Stomach (tissue), 4 donors: ENCODE measurements at regions not wholly inside any gene's neighbourhood (a gene's known extent, or its start where the extent isn't known, plus 50 kb on each side); places are given as distances from the start of the nearest gene placed in this dataset.

ENCODE experiments used
- EP300 ChIP-seq: sonication (generic); formaldehyde crosslinking; IDR thresholded peaks from one replicate; pipeline ENCODE4 v1.6.1; 2017; ENCODE audit warnings: antibody characterized with exemption
- POLR2A ChIP-seq, 4 donors: fragments of 450-650 bp; IDR thresholded peaks; one replicate each; pipeline ENCODE4 v1.6.1; 2016; ENCODE audit warnings: antibody characterized with exemption in 4 of 4, control low read depth in 2 of 4, mild to moderate bottlenecking in 1 of 4, moderate library complexity in 1 of 4
- POLR2AphosphoS5 ChIP-seq, 3 donors: sonication (generic); formaldehyde crosslinking; IDR thresholded peaks; one replicate each; pipeline ENCODE4 v1.6.1; 2016; ENCODE audit warnings: antibody characterized with exemption in 3 of 3
- TF ChIP-seq, protein P1 (sequence below), 7 experiments: fragments of 450-650 bp in 4 of 7; fragments of 200-600 bp in 3 of 7; sonication (generic) in 3 of 7; IDR thresholded peaks; one replicate each; pipeline ENCODE4 v1.5.1; 2016 to 2019; ENCODE audit warnings: antibody characterized with exemption in 7 of 7, control low read depth in 2 of 7, mild to moderate bottlenecking in 1 of 7

DNA sequence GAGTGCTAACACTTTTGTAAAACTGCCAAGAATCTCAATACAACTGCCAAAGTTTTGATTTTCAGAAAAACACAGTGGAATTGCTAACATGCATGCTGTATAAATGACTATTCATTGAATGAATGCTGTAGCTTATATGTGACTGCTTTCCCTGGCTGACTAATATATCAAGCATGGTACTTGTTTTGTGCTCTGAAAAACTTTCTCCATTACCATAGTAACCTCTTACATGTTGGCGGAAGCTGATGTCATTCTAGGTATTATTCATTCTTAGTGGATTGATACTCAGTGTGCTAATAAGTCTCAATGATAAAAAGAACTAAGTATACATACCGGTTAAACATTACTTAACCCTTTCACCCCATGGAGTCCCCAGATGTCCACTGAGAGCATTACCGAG is 166.1 kb upstream of the MYO16 start:
- TF ChIP-seq, protein P1, sequence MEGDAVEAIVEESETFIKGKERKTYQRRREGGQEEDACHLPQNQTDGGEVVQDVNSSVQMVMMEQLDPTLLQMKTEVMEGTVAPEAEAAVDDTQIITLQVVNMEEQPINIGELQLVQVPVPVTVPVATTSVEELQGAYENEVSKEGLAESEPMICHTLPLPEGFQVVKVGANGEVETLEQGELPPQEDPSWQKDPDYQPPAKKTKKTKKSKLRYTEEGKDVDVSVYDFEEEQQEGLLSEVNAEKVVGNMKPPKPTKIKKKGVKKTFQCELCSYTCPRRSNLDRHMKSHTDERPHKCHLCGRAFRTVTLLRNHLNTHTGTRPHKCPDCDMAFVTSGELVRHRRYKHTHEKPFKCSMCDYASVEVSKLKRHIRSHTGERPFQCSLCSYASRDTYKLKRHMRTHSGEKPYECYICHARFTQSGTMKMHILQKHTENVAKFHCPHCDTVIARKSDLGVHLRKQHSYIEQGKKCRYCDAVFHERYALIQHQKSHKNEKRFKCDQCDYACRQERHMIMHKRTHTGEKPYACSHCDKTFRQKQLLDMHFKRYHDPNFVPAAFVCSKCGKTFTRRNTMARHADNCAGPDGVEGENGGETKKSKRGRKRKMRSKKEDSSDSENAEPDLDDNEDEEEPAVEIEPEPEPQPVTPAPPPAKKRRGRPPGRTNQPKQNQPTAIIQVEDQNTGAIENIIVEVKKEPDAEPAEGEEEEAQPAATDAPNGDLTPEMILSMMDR (IDR thresholded peaks at IDR 0.05) = no peak
- no peak for TF ChIP-seq POLR2AphosphoS5 (IDR thresholded peaks at IDR 0.05)
- no peak for TF ChIP-seq EP300
- TF ChIP-seq POLR2A (IDR thresholded peaks at IDR 0.05) = no peak
